IPS-NIHi7 (cell line): ENCODE measurements at regions not wholly inside any gene's neighbourhood (a gene's known extent, or its start where the extent isn't known, plus 50 kb on each side); places are given as distances from the start of the nearest gene placed in this dataset.
A peak's percentile ranks its signal among the peaks of the same experiment; 100 is the strongest.

ENCODE experiments used
- DNase-seq: peaks from one replicate; pipeline ENCODE4 v3.0.0; 2012; ENCODE audit warnings: mixed read lengths; ENCODE audit errors: extremely low spot score

- DNase-seq, result no peak
These were observed 341.7 kb upstream of the SMIM30 start for GRCh38 chr7:113460067-113460466.

GRCh38 chr7:113456533-113456932, 338.2 kb upstream of the SMIM30 start:
- no peak for DNase-seq

DNA sequence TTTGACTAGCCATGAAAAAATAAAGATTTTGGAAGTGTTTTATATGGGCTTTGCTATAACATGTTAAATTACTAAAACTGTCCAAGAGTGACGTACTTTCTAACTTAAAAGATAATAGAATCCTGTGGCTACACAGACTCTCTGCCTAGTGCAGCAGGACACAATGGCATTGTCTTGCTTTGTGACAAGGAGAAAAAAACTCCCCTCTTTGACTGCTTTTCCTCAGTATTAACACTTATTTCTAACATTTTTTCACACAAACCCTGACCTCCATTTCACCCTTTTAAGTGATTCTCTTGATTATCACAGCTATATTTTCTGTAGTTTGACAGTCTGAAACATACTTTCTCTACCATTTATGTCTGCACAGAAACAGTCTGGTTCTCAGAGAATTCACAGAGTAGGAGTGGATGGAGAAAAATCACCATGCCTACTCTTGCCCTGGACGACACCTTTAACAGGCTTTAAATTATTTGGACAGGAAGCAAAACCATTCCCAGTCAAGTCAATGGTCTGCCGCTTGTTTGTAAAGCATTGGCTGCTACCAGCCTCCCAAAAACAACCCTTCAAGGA, 336.3 kb upstream of the SMIM30 start:
- DNase-seq, result no peak

DNA sequence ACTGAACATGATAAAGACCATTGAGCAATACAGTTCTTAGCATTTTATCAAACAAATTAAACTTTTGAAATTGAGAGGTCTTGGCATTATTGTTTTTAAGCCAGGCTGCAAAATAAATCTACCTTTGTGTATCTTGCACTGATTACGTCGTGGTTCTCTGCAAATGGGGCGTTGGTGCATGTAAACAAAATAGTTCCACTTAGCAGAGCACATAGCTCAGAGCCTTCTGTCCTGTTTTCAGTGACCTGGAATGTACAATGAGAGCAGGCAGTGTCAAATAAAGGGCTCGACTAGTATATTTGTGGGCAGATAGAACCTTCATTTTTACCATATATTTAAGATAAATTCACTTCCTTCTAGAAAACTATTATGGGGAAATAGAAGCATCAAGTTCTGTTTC, 333.9 kb upstream of the SMIM30 start:
- DNase-seq, result no peak

- no peak for DNase-seq
These were observed 328.4 kb upstream of the SMIM30 start for GRCh38 chr7:113446791-113447190.

DNA sequence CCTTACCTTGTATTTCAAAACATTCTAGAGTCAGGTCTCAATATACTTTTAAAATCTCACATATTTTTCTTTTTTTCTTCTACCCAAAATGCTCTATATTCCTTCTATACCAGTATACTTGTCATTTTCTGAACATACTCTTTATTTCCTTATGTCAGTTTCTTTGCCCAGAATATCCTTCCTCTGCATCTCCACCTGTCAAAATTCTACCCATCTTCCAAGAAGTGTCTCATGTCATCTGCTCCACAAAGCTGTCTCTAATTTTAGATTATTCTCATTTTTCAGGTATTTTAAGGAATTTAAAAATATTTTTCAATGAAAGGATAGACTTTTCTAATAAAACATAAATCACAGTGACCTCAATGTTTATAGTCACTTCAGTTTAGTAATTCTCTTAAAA, 328.0 kb upstream of the SMIM30 start:
- DNase-seq, result no peak

GRCh38 chr7:113444261-113444660, 325.9 kb upstream of the SMIM30 start:
- DNase-seq, result no peak

- no peak for DNase-seq
These were observed 321.8 kb upstream of the SMIM30 start for GRCh38 chr7:113440173-113440572.

GRCh38 chr7:113431406-113431805, 313.1 kb upstream of the SMIM30 start:
- DNase-seq, result no peak

- DNase-seq, result no peak
These were observed 305.9 kb upstream of the SMIM30 start for GRCh38 chr7:113424185-113424817.

DNA sequence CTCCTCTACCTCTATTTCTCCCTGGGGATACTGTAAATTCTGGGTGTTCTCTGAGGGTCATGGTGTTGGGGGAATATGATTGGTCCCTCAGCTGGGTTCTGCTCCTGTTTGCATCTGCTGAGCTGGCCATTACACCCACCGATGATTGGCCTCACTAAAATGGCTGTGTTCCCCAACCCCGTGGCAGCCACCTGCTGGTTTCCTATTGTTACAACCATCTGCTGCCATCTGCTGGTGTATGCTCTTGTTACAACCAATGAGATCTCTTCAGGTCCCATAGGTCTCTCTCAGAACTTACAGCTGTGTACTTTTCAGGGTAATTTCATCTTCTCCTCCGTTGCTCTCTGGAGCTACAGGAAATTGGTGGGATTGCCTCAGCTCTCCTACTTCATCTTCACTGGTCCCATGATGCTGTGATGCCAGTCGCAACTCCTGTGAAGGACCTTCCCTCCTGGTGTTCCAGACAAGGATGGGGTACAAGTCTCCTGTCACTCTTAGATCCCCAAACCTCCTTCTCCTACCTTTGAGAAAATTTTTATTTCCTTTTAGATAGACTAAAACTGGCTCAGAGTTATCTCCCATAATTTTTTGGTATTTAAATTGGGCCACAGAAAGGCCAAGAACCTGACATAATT, 303.5 kb upstream of the SMIM30 start:
- peak; percentile 80 for DNase-seq

DNA sequence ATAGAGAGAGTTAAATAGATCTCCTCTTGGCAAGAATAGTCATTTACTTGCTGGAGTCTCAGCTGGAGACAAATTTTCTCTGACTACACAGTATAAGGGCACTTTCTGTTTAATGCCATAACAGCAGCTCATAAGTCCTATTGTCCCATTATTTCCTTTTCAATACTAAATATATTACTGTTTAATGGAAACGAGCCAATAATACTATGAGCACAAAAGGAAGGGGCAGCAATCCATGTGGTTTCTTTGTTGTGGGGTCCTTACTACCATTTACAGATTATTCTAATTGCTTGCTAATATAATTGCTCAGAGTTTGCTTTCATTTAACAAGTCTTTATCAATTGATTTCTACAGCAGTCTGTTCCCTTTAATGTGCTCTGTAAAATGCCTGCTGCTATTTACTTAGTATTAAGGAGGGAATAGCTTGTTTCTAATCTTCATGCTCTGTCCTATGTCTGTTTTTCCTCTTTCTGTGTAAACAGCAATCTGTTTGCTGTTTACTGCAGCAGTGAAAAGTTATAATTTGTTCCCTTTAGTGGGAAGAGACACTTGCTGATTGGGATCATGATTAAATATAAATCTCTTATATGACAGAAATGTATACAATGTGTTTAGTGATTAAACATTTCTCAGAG, 296.2 kb upstream of the SMIM30 start:
- DNase-seq, result no peak

- no peak for DNase-seq
These were observed 294.1 kb upstream of the SMIM30 start for GRCh38 chr7:113412410-113412809.

- no peak for DNase-seq
These were observed 292.4 kb upstream of the SMIM30 start for GRCh38 chr7:113410796-113411195.

GRCh38 chr7:113408999-113409398, 290.6 kb upstream of the SMIM30 start:
- DNase-seq, result no peak

- peak; percentile 11 for DNase-seq
These were observed 287.1 kb upstream of the SMIM30 start for GRCh38 chr7:113405296-113406056.

- peak; percentile 61 for DNase-seq
These were observed 285.9 kb upstream of the SMIM30 start for GRCh38 chr7:113404245-113404644.

- no peak for DNase-seq
These were observed 284.1 kb upstream of the SMIM30 start for GRCh38 chr7:113402482-113402881.

DNA sequence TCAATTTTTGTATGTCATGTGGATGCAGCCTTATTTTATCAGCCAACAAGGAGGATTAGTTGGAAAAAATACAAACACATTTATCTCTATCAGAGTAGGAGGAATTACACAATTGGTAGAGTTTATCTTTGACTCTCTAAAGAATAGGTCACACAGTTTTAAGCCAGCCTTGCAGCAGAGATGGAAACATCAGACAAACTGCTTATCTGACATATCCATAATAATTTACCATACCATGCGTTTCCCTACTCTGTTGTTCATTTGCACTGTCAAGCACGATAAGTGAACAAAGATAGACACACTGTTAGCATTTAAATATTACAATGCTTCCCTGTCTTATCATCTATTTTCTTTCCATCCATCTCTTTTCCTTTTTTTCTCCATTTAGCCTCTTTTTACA, 283.7 kb upstream of the SMIM30 start:
- DNase-seq, result no peak

GRCh38 chr7:113394856-113395255, 276.5 kb upstream of the SMIM30 start:
- DNase-seq, result peak; percentile 65

DNA sequence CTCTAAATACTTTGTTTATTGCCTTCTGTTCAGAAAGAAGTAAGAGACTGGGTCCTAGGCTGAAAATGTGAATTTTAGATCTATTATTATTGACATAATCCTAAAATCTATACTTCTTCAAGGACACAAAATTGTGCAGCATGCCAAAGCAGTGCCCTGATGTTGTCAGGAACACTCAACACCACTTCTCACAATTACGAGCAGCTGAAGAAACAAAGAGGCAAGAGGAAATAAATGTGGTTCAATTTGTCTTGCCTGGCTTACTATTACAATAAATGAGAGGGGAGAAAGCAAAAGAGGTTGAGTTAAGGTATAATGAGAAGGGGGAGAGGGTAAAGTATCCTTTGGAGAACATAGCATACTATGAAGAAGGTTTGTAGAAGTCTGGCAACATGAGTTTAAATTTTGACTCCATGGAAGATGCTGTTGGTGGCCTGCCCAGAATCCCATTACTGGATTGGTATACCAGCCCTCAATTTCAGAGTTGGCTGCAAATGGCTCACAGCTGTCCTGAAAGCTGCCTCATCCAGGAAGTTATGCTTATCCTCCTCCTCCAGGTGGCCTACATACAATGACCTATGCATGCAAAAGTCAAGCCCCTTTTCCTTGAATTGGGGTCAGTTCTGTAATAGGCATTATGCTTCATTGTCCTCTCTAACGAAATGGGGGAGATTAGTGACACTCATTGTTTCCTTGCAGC, 274.6 kb upstream of the SMIM30 start:
- no peak for DNase-seq

GRCh38 chr7:113392421-113392820, 274.1 kb upstream of the SMIM30 start:
- DNase-seq, result no peak
